Renal pelvis (tissue), 1 donor: ENCODE measurements at regions not wholly inside any gene's neighbourhood (a gene's known extent, or its start where the extent isn't known, plus 50 kb on each side); places are given as distances from the start of the nearest gene placed in this dataset.
"Not testable (repeated sequence)": the region's sequence is repeated elsewhere in the genome, so short reads cannot be mapped to it uniquely, and the experiment has no call there.

ENCODE experiments used
- DNase-seq: peaks from one replicate; pipeline ENCODE4 v3.0.0-alpha.2; 2013

DNA sequence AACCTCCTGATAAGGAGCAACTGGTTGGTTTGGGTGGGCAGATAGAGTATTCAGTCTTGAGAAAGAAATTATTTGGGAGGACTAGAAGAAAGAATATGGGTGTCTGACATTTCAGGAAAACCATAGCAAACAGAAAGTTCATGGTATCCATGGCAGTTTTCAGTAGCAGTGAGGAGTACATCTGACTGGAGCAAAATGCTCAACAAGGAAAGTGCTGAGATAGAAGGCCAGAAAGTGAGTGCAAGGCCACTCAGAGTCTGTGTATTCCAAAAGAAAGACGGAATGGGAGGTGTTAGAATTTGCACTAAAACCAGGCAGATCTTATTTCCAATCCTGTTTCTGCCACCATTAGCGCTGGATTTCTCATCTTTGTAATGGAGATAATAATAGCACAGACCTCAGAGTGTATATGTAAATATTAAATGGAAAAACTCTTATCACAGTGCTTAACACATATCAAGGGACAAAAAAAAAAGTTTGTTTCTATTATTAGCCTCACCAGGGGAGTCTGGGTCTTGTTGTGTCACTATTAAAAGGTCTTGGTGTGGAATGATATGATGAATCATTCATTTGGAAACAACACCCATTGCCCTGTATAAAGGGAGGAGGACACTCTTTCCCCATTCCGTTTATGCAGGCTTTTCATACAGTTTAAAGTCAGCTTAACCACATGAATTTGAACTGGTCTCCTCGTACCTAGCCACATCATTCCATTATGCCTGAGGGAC is 349.8 kb downstream of the IPO8 start:
- no peak for DNase-seq

DNA sequence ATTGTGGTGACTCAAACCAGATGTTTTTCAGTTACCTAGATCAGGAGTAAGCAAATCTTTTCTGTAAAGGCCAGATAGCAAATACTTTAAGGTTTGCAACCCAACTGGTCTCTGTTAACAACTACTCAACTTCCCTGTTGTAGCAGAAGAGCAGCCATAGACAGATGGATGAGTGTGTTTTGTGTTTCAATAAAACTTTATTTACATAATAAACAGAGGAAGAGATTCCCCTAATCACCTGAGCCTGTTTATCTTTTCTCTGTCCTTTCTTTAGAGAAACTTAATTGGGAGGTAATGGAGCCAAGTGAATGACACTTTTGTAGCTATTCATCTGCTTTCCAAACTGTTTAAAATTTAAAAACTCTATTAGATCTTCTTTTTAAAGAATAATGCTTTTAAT is 365.1 kb downstream of the IPO8 start:
- no peak for DNase-seq

DNA sequence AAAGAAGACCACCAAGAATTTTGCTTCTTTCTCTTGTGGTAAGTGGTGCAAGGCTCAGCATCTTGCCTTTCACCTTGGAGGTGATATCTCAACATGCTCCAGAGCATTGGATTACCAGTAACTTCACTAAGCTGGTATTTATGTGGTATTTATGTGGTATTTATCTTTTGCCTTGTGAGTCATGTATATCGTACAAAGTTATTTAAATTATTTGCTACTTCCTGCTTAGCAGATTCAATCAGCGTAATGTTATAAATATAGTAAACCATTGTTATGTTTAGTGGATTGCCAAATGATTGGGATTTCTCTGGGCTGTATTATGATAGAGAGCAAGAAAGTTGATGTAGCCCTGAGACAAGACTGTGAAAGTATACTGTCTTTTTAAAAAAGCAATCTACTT is 366.4 kb downstream of the IPO8 start:
- no peak for DNase-seq

DNA sequence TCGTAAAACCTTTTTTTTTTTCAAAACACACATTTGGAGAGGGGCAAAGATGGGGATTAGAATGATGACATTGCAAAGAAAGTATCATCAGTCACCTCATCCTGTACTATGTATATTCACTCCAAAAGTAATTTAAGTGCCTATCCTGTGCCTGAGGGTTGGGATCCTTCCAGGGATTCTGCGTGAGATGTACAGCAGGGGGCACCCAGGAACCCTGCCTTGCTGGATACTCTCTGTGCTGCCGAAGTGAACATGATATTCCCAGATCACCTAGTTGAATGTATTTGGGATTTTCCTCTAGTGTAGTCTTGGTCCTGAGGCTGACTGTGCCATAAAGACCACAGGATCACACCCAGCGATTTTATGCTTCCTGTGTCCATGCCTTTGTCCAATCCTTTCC is 372.7 kb downstream of the IPO8 start:
- DNase-seq = no peak

DNA sequence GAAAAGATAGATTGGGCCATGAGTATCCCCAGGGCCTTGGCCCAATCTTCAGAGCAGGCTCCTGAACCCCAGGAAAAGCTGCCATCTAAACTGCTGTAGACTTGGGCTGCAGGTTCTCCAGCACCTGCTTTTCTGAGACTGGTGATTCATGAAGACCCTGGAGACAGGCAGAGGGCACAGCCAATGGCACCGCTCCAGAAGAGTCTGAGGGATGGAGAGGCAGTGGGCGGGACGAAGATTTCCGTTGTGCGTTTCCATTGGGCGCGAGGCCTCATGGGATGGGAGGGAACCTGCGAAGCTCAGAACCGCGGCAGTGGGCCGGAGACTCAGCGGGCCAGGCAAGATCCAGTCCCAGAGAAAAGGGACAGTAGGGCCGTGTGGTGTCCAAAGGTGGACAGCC is 375.1 kb downstream of the IPO8 start:
- no peak for DNase-seq

DNA sequence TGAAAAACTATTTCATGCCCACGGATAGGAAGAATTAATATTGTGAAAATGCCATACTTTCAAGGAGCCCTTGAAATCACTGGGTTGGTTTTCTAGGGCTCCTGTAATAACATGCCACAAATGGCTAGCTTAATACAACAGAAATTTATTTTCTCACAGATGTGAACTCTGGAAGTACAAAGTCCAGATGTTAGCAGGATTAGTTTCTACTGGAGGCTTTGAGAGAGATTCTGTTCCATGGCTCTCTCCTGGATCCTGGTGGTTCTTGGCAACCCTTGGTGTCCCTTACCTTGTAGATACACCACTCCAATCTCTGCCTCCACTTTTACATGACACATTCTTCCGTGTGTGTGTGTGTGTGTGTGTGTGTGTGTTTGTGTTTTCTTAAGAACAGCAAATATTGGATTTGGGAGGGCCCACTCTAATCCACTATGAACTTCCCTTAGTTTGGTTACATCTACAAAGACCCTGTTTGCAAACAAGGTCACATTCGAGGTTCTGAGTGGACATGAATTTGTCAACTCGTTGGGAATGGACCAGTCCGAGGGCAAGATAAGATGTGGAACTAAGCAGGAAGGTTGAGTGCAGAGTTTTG is 381.1 kb downstream of the IPO8 start:
- DNase-seq = no peak

DNA sequence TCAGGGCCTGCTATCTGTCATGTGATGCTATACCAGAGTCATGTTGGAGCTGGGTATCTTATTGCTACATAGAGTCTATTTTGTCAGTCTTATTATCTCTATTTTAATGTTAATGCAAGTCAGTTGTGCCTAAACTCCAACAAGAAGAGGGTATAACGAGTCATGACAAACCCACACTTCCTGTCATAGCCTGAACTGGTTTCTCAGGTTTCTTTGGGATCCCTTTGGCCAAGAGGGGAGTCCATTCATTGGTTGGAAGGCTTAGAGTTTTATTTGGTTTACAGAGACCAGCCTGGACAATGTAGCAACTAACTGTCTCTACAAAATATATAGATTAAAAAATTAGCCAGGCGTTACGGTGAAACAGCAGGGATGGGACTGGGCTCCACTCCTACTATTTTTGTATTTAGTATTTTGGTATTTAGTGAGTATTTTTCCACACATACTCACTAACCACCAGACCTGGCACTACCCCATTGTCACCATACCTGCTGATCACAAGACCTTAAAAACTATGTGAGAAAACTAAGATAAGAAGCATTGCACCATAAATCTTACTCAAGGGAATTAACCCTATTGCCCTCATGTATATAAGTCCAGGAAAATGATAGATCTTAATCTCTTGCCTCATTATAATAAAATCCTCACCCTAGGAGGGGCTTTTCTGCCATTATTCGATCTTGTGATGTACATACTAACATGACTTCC is 387.5 kb downstream of the IPO8 start:
- DNase-seq = no peak

DNA sequence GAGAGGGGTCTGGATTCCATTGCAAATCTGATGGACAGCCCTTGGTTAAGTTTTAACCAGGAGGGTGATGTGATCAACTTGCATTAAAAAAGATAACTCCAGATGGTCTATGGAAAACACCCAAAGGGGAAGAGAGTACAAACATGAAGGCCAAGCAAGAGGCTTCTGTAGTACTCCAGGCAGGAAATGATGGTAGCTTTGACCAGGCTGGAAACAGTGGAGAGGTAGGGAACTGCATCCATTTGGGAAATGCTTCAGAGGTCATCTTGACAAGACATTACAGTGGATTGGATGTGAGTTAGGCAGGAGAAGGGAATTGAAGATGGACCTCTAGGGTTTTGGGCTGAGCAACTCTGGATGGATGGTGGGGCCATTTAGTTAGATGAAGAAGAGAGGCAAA is 391.1 kb downstream of the IPO8 start:
- DNase-seq = no peak

DNA sequence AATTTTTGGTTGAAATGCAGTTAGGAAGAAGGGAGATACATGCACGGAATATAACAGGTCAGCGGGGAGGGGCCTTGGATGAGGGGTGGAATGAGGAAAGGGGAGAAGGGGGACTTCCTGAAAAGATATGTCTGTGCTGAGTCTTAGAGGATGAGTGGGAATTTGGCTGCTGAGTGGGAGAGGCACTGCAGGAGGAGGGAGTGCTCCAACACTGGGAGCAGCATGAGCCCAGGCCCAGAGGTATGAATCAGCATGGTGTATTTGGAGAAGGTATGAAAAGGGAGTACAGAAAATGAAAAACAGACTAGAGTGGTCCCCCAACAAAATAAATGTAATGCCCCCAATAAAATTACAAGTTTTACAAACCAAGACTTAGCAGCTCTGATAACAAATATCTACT is 394.4 kb downstream of the IPO8 start:
- no peak for DNase-seq

DNA sequence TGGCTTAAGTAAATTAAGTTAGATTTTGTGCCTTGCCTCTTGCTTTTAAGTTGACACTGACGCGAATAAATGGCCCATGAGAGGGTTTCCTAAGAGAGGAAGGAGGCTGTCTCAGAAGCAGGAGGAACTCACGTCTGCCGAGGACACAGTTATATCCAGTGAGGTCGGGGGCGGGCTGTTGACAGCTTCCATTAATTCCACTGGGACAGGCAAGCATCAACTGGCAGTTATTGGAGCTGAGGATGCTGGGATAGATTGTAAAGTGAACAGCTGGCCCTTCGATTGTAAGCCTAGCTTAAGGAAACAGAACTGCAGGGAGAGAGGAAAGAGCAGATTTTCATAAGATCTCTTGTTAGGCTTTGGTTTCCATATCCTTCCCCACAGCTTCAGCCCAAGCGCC is 399.2 kb downstream of the IPO8 start:
- DNase-seq = no peak

DNA sequence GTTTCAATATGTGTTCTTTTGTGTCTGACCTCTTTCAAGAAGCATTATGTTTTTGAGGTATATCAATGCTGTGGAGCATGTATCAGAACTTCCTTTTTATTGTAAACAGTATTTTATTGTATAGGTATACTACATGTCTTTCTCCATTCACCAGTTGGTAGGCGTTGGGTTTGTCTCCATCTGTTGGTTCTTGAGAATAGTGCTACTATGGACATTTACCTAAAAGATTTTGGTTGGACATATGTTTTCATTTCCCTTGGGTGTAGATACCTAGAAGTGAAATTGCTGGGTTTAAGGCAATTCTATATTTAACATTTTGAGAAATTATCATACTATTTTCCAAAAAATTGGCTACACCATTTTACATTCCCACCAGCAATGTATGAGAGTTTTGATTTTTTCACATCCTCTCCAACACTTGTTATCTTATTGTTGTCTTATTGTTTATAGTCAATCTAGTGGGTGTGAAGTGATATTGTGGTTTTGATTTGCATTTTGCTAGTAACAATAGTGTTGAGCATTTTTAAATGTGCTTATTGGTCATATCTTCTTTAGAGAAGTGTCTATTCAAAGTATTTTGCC is 409.2 kb downstream of the IPO8 start:
- DNase-seq = no peak

DNA sequence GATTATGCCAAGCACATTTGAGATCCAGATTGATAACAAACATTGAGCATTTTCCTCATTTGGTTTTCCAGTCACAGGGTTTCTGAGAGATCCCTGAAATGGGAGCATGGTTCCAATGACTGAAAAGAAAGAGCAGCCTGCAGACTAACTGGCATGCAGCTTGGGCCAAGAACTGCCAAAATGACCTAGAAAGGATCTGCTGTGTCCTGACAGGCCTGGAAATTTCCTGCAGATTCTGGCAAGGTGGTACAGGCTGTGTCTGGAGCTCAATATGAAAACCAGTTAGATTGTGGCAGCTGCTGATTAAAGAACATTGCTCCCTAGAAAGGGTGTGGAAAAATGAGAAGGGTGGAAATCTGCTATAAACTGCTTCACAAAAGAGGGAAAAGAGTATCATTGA is 417.3 kb downstream of the IPO8 start:
- DNase-seq = no peak

DNA sequence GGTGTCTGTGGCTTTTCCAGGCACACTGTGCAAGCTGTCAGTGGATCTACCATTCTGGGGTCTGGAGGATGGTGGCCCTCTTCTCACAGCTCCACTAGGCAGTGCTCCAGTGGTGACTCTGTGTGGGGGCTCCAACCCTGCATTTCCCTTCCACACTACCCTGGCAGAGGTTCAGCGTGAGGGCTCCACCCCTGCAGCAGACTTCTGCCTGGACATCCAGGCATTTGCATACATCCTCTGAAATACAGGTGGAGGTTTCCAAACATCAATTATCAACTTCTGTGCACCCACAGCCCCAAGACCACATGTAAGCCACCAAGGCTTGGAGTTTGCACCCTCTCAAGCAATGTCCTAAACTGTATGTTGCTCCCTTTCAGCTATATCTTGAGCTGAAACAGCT is 423.2 kb downstream of the IPO8 start:
- not testable (repeated sequence) for DNase-seq

DNA sequence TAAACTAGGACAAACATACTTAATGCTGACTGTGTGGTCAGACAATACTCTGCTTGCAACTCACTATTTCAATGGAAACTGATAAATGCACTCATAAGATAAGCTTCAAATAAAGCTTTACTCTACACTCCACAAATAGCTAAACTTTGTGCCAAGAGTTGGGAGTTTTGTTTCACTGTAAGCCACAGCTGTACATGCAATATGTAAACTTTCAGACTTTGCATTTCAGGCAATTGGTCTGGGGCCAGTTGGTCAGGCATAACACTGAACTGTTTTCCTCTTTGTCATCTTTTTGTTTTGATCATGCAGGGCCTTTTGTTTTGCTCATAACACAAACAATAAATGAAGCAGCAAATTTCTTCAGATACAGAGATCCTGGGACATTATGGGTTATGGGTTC is 426.2 kb downstream of the IPO8 start:
- DNase-seq = no peak

DNA sequence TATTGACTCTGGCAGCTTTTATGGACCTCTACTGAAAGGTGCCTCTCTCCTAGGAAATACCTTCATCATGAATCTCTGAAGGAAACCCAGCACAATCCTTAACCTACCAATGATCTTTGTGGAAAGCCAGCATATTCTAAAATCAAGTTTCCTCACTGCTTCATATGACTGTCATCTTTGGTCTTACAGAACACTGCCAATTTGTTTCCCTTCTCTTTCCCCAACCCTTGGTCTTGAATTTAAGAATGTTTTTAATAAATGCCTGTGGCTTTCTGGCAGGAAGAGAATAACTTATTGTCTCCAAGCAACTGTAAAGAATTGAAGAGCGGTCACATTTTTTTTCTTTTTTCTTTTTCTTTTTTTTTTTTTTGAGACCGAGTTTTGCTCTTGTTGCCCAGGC is 427.6 kb downstream of the IPO8 start:
- no peak for DNase-seq

DNA sequence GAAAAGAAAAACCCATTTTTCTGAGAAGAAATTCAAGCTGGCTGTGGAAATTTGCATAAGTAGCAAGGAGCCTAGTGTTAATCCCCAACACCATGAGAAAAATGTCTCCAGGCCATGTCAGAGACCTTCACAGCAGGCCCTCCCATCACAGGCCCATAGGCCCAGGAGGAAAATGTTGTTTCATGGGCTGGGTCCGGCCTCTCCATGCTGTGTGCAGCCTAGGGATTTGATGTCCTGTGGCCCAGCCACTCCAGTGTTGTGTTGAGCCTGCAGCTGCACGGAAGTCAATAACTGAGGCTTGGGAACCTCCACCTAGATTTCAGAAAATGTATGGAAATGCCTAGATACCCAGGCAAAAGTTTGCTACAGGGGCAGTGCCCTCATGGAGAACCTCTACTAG is 432.2 kb downstream of the IPO8 start:
- DNase-seq = no peak

DNA sequence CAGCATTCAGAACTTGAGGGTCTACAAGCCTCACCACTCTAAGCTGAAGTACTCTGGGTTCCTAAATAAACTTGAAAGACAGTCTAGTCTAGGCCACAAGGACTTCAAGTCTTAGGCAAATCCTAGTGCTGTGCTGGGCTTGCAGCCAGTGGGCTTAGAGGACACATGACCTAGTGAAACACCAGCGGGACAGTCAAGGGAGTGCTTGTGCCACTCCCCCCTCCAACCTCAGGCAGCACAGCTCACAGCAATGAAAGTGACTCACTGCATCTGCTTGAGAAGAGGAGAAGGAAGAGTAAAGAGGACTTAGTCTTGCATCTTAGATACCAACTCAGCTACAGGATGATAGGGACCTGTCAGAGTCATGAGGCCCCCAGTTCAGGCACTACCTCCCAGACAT is 438.1 kb downstream of the IPO8 start:
- DNase-seq = no peak

DNA sequence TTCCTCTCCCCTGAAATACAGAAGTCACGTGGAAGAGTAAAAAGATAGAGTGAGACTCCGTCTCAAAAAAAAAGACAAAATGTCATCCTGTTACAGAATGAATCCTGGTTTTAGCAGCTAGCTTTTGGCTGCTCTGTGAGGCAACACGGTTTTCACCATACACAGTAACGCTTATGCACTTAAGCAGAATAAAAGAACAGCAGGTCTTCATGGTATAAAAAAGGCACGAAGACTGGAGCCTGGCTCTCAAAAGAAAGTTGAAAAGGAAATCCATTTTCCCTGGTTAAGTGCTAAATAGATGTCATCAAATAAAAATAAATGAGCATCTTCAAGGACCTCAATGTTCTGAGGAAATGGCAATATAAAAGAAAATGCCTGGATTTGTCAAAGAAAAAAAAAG is 444.1 kb downstream of the IPO8 start:
- DNase-seq = no peak

DNA sequence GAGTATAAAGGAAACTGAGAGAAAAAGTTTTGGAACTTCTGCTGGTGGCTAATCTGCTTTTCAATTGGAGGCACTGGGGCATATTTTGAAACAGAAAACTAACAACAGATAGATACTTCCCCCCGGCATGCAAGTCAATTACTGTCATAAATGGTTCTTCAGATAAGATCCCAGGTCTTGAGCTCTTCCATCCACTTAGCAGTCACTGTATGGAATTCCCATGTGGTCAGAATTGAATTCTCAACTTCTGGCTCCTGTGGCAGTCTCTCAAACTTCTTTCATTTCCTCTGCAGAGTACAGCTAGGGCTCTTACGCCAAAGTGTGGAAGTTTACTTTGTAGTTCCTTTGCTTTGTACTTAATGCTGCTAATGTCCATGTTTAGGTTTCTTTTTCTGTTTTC is 452.2 kb downstream of the IPO8 start:
- DNase-seq = no peak

DNA sequence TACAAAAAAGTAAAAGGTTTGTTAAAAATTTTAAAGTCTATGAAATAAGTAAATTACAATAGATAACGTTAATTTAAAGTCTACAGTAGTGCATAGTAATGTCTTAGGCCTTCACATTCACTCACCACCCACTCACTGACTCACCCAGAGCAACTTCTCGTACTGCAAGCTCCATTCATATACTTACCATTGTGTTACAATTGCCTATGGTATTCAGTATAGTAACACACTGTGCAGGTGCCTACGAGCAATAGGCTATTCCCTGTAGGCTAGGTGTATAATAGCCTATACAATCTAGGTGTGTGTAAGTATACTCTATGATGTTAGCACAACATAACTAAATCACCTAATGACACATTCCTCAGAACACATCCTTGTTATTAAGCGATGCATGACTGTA is 435.3 kb upstream of the TMTC1 start:
- DNase-seq = no peak

DNA sequence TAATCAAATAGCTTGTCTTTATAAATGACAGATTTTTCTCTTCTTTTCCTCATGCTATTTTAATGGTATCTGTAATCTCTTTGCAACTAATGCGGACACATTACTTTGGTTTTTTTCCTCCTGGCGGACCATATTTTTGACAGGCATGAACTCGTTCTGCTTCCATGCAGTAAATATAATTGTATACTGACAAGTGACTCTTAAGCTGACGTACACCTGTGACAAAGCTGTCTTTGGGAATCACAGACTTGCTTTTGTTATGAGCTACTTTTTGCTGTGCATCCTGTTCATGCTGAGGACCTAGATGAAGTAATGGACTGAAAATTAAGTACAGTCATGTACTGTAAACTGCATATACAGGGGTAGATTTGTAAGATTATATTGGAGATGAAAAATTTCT is 434.3 kb upstream of the TMTC1 start:
- DNase-seq = no peak

DNA sequence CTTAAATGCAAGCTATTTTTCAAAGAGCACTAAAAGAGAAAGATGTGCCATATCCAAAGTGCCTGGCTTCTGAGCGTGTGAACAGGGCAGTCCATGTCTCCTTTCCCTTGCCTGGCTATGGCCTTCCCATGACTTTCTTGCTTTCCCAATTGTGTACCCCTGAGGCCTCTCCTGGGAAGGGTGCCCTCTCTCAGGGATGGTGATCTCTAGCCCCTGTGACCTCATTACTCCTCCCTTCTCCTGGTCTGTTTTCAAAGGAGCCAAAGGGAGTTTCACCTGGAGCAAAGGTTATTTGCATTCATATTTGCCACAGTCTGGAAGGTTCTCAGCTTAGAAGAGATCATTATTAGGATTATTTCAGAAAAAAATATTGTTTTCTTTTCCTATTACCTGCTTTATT is 429.4 kb upstream of the TMTC1 start:
- no peak for DNase-seq

DNA sequence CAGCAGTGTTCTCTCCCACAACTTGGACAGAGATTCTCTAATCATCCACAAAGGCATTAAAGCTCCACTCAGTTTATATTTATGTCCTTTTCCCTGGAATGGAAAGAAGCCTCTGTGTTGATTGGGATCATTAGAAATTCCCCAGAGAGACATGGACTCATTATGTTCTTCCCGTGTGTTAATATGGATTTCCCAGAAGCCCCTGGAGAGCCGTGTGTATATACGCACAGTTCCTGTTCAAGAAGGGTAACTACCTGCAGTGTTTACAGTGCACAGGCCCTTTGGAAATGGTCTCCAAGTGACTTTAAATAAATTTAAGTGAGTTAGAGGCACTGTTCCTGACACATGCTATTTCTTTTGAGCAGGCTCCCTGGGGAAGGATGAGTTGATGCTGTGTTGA is 428.0 kb upstream of the TMTC1 start:
- no peak for DNase-seq
